Endodermal cell (in vitro differentiated cells): ENCODE measurements at regions not wholly inside any gene's neighbourhood (a gene's known extent, or its start where the extent isn't known, plus 50 kb on each side); places are given as distances from the start of the nearest gene placed in this dataset.

Source experiments
- DNase-seq: peaks from one replicate; pipeline ENCODE4 v3.0.0-alpha.2; 2017
- H3K27ac ChIP-seq: 2 replicates; pipeline ENCODE4 v1.5.1; 2013; ENCODE audit warnings: mild to moderate bottlenecking, low read depth, low read length, moderate library complexity
- H3K27me3 ChIP-seq: 2 replicates; pipeline ENCODE4 v1.6.1; 2013; ENCODE audit warnings: mild to moderate bottlenecking, low read length, moderate library complexity; ENCODE audit not compliant: insufficient read depth, control insufficient read depth, poor library complexity, severe bottlenecking
- H3K36me3 ChIP-seq: 2 replicates; pipeline ENCODE4 v1.7.0; 2013; ENCODE audit warnings: mild to moderate bottlenecking, low read length, moderate library complexity; ENCODE audit not compliant: control insufficient read depth, insufficient read depth
- H3K4me1 ChIP-seq: one replicate; pipeline ENCODE4 v1.7.0; 2013; ENCODE audit warnings: low read length; ENCODE audit not compliant: control insufficient read depth, insufficient read depth
- H3K4me3 ChIP-seq: 2 replicates; pipeline ENCODE4 v1.5.1; 2013; ENCODE audit warnings: mild to moderate bottlenecking, low read length, moderate library complexity
- H3K9ac ChIP-seq: 2 replicates; pipeline ENCODE4 v1.6.1; 2013; ENCODE audit warnings: mild to moderate bottlenecking, low read length, moderate library complexity; ENCODE audit not compliant: poor library complexity, severe bottlenecking; ENCODE audit errors: extremely low read depth
- H3K9me3 ChIP-seq: 2 replicates; pipeline ENCODE4 v1.6.1; 2013; ENCODE audit warnings: mild to moderate bottlenecking, low read length, moderate library complexity; ENCODE audit not compliant: control insufficient read depth
- H3K27ac Mint-ChIP-seq: 2 replicates; pipeline ENCODE4 v1.8.0; 2020; ENCODE audit warnings: mixed read lengths
- H3K27me3 Mint-ChIP-seq: 2 replicates; pipeline ENCODE4 v1.8.0; 2021; ENCODE audit warnings: mild to moderate bottlenecking, mixed read lengths; ENCODE audit not compliant: insufficient read depth
- H3K36me3 Mint-ChIP-seq: 2 replicates; pipeline ENCODE4 v1.8.0; 2020; ENCODE audit warnings: low read depth, mixed read lengths
- H3K4me1 Mint-ChIP-seq: 2 replicates; pipeline ENCODE4 v1.8.0; 2020; ENCODE audit warnings: mixed read lengths
- H3K4me3 Mint-ChIP-seq: 2 replicates; pipeline ENCODE4 v1.8.0; 2020; ENCODE audit warnings: mild to moderate bottlenecking, moderate library complexity, mixed read lengths
- H3K9me3 Mint-ChIP-seq: 2 replicates; pipeline ENCODE4 v1.8.0; 2020; ENCODE audit warnings: mild to moderate bottlenecking, mixed read lengths
- WGBS, 2 experiments: methylation state at CpG; one replicate each; pipeline versions ENCODE4 v1.1.5 to v1.1.7; 2013; ENCODE audit warnings: missing lambda C conversion rate in 2 of 2, mixed read lengths in 1 of 2; ENCODE audit not compliant: insufficient coverage in 1 of 2, insufficient read length in 1 of 2; 5-methylcytosine and 5-hydroxymethylcytosine counted together
- TF ChIP-seq, protein P1 (sequence below): fragments of 200-600 bp; sonication (generic); conservative IDR thresholded peaks from 2 replicates; pipeline ENCODE4 v1.5.0; 2021; ENCODE audit warnings: antibody characterized with exemption, mild to moderate bottlenecking

GRCh38 chr2:193024791-193025190, 830.1 kb upstream of the TMEFF2 start:
- H3K4me1 ChIP-seq = no peaks in the 10 kb centered on the region
- 84 to 100% methylated on average over 1 of the region's 1 CpG for WGBS, 2 experiments
- Mint-ChIP-seq H3K27me3 (no peaks in the 10 kb centered on the region), H3K27ac (no peak overlapping the region), H3K4me1 (no peaks in the 10 kb centered on the region), H3K36me3 (peaks cover 4% of the 10 kb centered on the region), H3K4me3 (no peak overlapping the region), H3K9me3 (peaks cover 29% of the 10 kb centered on the region)
- H3K27ac ChIP-seq = no peak overlapping the region
- no peak for DNase-seq
- H3K9me3 ChIP-seq = peaks cover 10% of the 10 kb centered on the region
- H3K27me3 ChIP-seq = no peaks in the 10 kb centered on the region
- no peak overlapping the region for H3K9ac ChIP-seq
- H3K36me3 ChIP-seq = no peaks in the 10 kb centered on the region
- TF ChIP-seq, protein P1, sequence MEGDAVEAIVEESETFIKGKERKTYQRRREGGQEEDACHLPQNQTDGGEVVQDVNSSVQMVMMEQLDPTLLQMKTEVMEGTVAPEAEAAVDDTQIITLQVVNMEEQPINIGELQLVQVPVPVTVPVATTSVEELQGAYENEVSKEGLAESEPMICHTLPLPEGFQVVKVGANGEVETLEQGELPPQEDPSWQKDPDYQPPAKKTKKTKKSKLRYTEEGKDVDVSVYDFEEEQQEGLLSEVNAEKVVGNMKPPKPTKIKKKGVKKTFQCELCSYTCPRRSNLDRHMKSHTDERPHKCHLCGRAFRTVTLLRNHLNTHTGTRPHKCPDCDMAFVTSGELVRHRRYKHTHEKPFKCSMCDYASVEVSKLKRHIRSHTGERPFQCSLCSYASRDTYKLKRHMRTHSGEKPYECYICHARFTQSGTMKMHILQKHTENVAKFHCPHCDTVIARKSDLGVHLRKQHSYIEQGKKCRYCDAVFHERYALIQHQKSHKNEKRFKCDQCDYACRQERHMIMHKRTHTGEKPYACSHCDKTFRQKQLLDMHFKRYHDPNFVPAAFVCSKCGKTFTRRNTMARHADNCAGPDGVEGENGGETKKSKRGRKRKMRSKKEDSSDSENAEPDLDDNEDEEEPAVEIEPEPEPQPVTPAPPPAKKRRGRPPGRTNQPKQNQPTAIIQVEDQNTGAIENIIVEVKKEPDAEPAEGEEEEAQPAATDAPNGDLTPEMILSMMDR = no peak
- no peak overlapping the region for H3K4me3 ChIP-seq

- WGBS, 2 experiments = 83 to 97% methylated on average over 1 of the region's 1 CpG
Measured at GRCh38 chr2:193011870-193012269, 817.1 kb upstream of the TMEFF2 start.

GRCh38 chr2:192993059-192993458, 798.3 kb upstream of the TMEFF2 start:
- no peaks in the 10 kb centered on the region for H3K36me3 ChIP-seq
- WGBS, 2 experiments = 86% methylated on average over 4 of the region's 4 CpGs; no CpG with 5 or more reads in 1 of the 2 experiments

More at GRCh38 chr2:193011870-193012269, 817.1 kb upstream of the TMEFF2 start:
- Histone ChIP-seq H3K9me3 (no peaks in the 10 kb centered on the region), H3K27me3 (no peaks in the 10 kb centered on the region), H3K9ac (no peak overlapping the region), H3K36me3 (no peaks in the 10 kb centered on the region), H3K27ac (no peak overlapping the region), H3K4me3 (no peak overlapping the region), H3K4me1 (no peaks in the 10 kb centered on the region)
- DNase-seq = no peak
- H3K4me3 Mint-ChIP-seq = no peak overlapping the region
- no peaks in the 10 kb centered on the region for H3K36me3 Mint-ChIP-seq
- no peaks in the 10 kb centered on the region for H3K4me1 Mint-ChIP-seq
- TF ChIP-seq, protein P1 = no peak
- H3K27me3 Mint-ChIP-seq = no peaks in the 10 kb centered on the region
- no peak overlapping the region for H3K27ac Mint-ChIP-seq
- H3K9me3 Mint-ChIP-seq = peaks cover 5% of the 10 kb centered on the region

More at GRCh38 chr2:192993059-192993458, 798.3 kb upstream of the TMEFF2 start:
- Histone ChIP-seq H3K9ac (no peak overlapping the region), H3K4me3 (no peak overlapping the region), H3K27ac (no peak overlapping the region), H3K9me3 (no peaks in the 10 kb centered on the region), H3K4me1 (no peaks in the 10 kb centered on the region), H3K27me3 (no peaks in the 10 kb centered on the region)
- H3K27me3 Mint-ChIP-seq = no peaks in the 10 kb centered on the region
- H3K9me3 Mint-ChIP-seq = no peaks in the 10 kb centered on the region
- no peak overlapping the region for H3K27ac Mint-ChIP-seq
- no peaks in the 10 kb centered on the region for H3K4me1 Mint-ChIP-seq
- H3K36me3 Mint-ChIP-seq = no peaks in the 10 kb centered on the region
- TF ChIP-seq, protein P1 = no peak
- no peak overlapping the region for H3K4me3 Mint-ChIP-seq
- no peak for DNase-seq
